GM23338 (cell line): ENCODE measurements at regions not wholly inside any gene's neighbourhood (a gene's known extent, or its start where the extent isn't known, plus 50 kb on each side); places are given as distances from the start of the nearest gene placed in this dataset.

Experiments
- ATAC-seq: fragments of 200-7000 bp; cut with Tn5 transposase; 3 replicates; pipeline ENCODE4 v1.9.1; 2020
- DNase-seq: peaks from one replicate; pipeline ENCODE4 v3.0.0-alpha.2; 2015; ENCODE audit warnings: low spot score
- H2AFZ ChIP-seq: fragments of 200-600 bp; sonication (generic); 2 replicates; pipeline ENCODE4 v1.8.0; 2016; ENCODE audit warnings: antibody characterized with exemption, mild to moderate bottlenecking, moderate library complexity
- H3F3A ChIP-seq: fragments of 200-600 bp; sonication (generic); replicated peaks from 2 replicates; pipeline ENCODE4 v1.8.0; 2017; ENCODE audit warnings: antibody characterized with exemption, mixed run types, low read depth
- H3K27ac ChIP-seq: fragments of 200-600 bp; sonication (generic); 2 replicates; pipeline ENCODE4 v1.6.1; 2016; ENCODE audit warnings: low read depth
- H3K27me3 ChIP-seq: fragments of 200-600 bp; sonication (generic); 2 replicates; pipeline ENCODE4 v1.8.0; 2016; ENCODE audit warnings: mild to moderate bottlenecking, mixed run types, moderate library complexity; ENCODE audit not compliant: insufficient read depth
- H3K36me3 ChIP-seq: fragments of 200-600 bp; sonication (generic); 2 replicates; pipeline ENCODE4 v1.8.0; 2016; ENCODE audit warnings: mild to moderate bottlenecking; ENCODE audit not compliant: insufficient read depth
- H3K4me1 ChIP-seq: fragments of 200-600 bp; sonication (generic); 2 replicates; pipeline ENCODE4 v1.8.0; 2016; ENCODE audit warnings: mild to moderate bottlenecking, moderate library complexity; ENCODE audit not compliant: insufficient read depth
- H3K4me2 ChIP-seq: fragments of 200-600 bp; sonication (generic); 2 replicates; pipeline ENCODE4 v1.7.1; 2017; ENCODE audit warnings: mixed run types
- H3K4me3 ChIP-seq: fragments of 200-600 bp; sonication (generic); 2 replicates; pipeline ENCODE4 v1.6.1; 2016; ENCODE audit warnings: mixed run types
- H3K79me2 ChIP-seq: fragments of 200-600 bp; sonication (generic); replicated peaks from 2 replicates; pipeline ENCODE4 v1.8.0; 2017; ENCODE audit warnings: mild to moderate bottlenecking; ENCODE audit not compliant: insufficient read depth
- H3K9me2 ChIP-seq: fragments of 200-600 bp; sonication (generic); 2 replicates; pipeline ENCODE4 v1.8.0; 2017; ENCODE audit not compliant: insufficient read depth
- H4K20me1 ChIP-seq: fragments of 200-600 bp; sonication (generic); replicated peaks from 2 replicates; pipeline ENCODE4 v1.8.0; 2017; ENCODE audit warnings: mild to moderate bottlenecking; ENCODE audit not compliant: insufficient read depth
- H3K27ac Mint-ChIP-seq: 2 replicates; pipeline ENCODE4 v1.8.0; 2020; ENCODE audit warnings: inconsistent platforms, mild to moderate bottlenecking, moderate library complexity, mixed read lengths
- H3K27me3 Mint-ChIP-seq: 3 replicates; pipeline ENCODE4 v1.8.0; 2022; ENCODE audit warnings: low read depth, mild to moderate bottlenecking, moderate library complexity, mixed read lengths, inconsistent platforms; ENCODE audit not compliant: insufficient read depth, poor library complexity
- H3K36me3 Mint-ChIP-seq: 3 replicates; pipeline ENCODE4 v1.8.0; 2021; ENCODE audit warnings: low read depth, mild to moderate bottlenecking, inconsistent platforms, moderate library complexity, mixed read lengths
- H3K4me1 Mint-ChIP-seq: 3 replicates; pipeline ENCODE4 v1.8.0; 2020; ENCODE audit warnings: mild to moderate bottlenecking, inconsistent platforms, mixed read lengths
- H3K4me3 Mint-ChIP-seq: 3 replicates; pipeline ENCODE4 v1.8.0; 2021; ENCODE audit warnings: moderate library complexity, mild to moderate bottlenecking, inconsistent platforms, mixed read lengths
- H3K9me3 Mint-ChIP-seq: 3 replicates; pipeline ENCODE4 v1.8.0; 2020; ENCODE audit warnings: moderate library complexity, mild to moderate bottlenecking, inconsistent platforms, mixed read lengths
- CTCF ChIP-seq, 2 experiments: fragments of 200-600 bp in 1 of 2; sonication (generic) in 1 of 2; conservative IDR thresholded peaks; 2 replicates each; pipeline versions ENCODE4 v1.5.1 to v1.6.1; 2016 to 2017; ENCODE audit warnings: antibody characterized with exemption in 2 of 2, low read depth in 2 of 2, mild to moderate bottlenecking in 2 of 2, moderate library complexity in 1 of 2
- ETS1 ChIP-seq: IDR thresholded peaks from 2 replicates; pipeline ENCODE4 v1.6.1; 2016; ENCODE audit warnings: antibody characterized with exemption
- EZH2 ChIP-seq: fragments of 200-600 bp; sonication (generic); IDR thresholded peaks from one replicate; pipeline ENCODE4 v1.8.0; 2017; ENCODE audit warnings: antibody characterized with exemption, mild to moderate bottlenecking, low read depth; ENCODE audit not compliant: unreplicated experiment
- EZH2phosphoT487 ChIP-seq: fragments of 200-600 bp; sonication (generic); IDR thresholded peaks from one replicate; pipeline ENCODE4 v1.8.1; 2018; ENCODE audit warnings: antibody characterized with exemption; ENCODE audit not compliant: unreplicated experiment
- JUNB ChIP-seq: IDR thresholded peaks from one replicate; pipeline ENCODE4 v1.6.1; 2016; ENCODE audit warnings: antibody characterized with exemption; ENCODE audit not compliant: unreplicated experiment
- NANOG ChIP-seq: IDR thresholded peaks from 2 replicates; pipeline ENCODE4 v1.6.1; 2016; ENCODE audit warnings: antibody characterized with exemption, borderline replicate concordance
- POLR2AphosphoS5 ChIP-seq: IDR thresholded peaks from 2 replicates; pipeline ENCODE4 v1.6.1; 2016; ENCODE audit warnings: antibody characterized with exemption, low read depth
- REST ChIP-seq: IDR thresholded peaks from one replicate; pipeline ENCODE4 v1.6.1; 2018; ENCODE audit warnings: antibody characterized with exemption; ENCODE audit not compliant: unreplicated experiment
- STAT1 ChIP-seq: IDR thresholded peaks from one replicate; pipeline ENCODE4 v1.6.1; 2016; ENCODE audit warnings: antibody characterized with exemption; ENCODE audit not compliant: unreplicated experiment
- ZNF114 ChIP-seq: fragments of 250-450 bp; sonication (Bioruptor Pico); IDR thresholded peaks from 2 replicates; pipeline ENCODE4 v1.5.0; 2020; ENCODE audit warnings: mild to moderate bottlenecking, moderate library complexity
- ZNF331 ChIP-seq: fragments of 250-450 bp; sonication (Bioruptor Pico); IDR thresholded peaks from 2 replicates; pipeline ENCODE4 v1.5.0; 2020; ENCODE audit warnings: low read depth, mild to moderate bottlenecking, moderate library complexity

- Histone ChIP-seq H3K79me2 (no peaks in the 10 kb centered on the region), H2AFZ (no peak overlapping the region), H3K4me2 (no peak overlapping the region), H3K9me2 (no peaks in the 10 kb centered on the region), H3K4me1 (no peaks in the 10 kb centered on the region), H3K27ac (no peak overlapping the region), H3K27me3 (no peaks in the 10 kb centered on the region), H3F3A (no peaks in the 10 kb centered on the region), H3K36me3 (no peaks in the 10 kb centered on the region), H3K4me3 (no peak overlapping the region), H4K20me1 (no peaks in the 10 kb centered on the region)
- no peak overlapping the region for H3K4me3 Mint-ChIP-seq
- no peak for ATAC-seq
- H3K27ac Mint-ChIP-seq = no peak overlapping the region
- TF ChIP-seq POLR2AphosphoS5 (no peak), ZNF331 (CRISPR knock-in tag) (no peak), EZH2phosphoT487 (no peak), EZH2 (no peak), NANOG (no peak), STAT1 (no peak), ZNF114 (CRISPR knock-in tag) (no peak), REST (no peak), ETS1 (no peak), JUNB (no peak)
- H3K27me3 Mint-ChIP-seq = no peaks in the 10 kb centered on the region
- no peaks in the 10 kb centered on the region for H3K4me1 Mint-ChIP-seq
- H3K36me3 Mint-ChIP-seq = no peaks in the 10 kb centered on the region
- H3K9me3 Mint-ChIP-seq = no peaks in the 10 kb centered on the region
- DNase-seq = no peak
Measured at GRCh38 chr9:85112391-85112790, 442.9 kb downstream of the NTRK2 start.

GRCh38 chr9:85108746-85109145, 439.2 kb downstream of the NTRK2 start:
- no peaks in the 10 kb centered on the region for H3K36me3 ChIP-seq
- TF ChIP-seq CTCF (conservative IDR thresholded peaks at IDR 0.05; ENCODE audit: low read depth in 2 of 2) = no peak
- H3K27me3 ChIP-seq = no peaks in the 10 kb centered on the region
- no peak overlapping the region for H3K4me3 Mint-ChIP-seq
- H3K27me3 Mint-ChIP-seq = no peaks in the 10 kb centered on the region
- H3K9me3 Mint-ChIP-seq = no peaks in the 10 kb centered on the region
- ATAC-seq (no peak), DNase-seq (no peak)
- no peak overlapping the region for H3K27ac ChIP-seq
- H3K36me3 Mint-ChIP-seq = no peaks in the 10 kb centered on the region
- H3K79me2 ChIP-seq = no peaks in the 10 kb centered on the region
- no peak overlapping the region for H3K4me3 ChIP-seq
- H3F3A ChIP-seq = no peaks in the 10 kb centered on the region
- H4K20me1 ChIP-seq = no peaks in the 10 kb centered on the region
- no peaks in the 10 kb centered on the region for H3K4me1 Mint-ChIP-seq
- H3K27ac Mint-ChIP-seq = no peak overlapping the region
- H3K9me2 ChIP-seq = no peaks in the 10 kb centered on the region
- H3K4me1 ChIP-seq = no peaks in the 10 kb centered on the region
- H3K4me2 ChIP-seq = no peak overlapping the region
- no peak overlapping the region for H2AFZ ChIP-seq
